GM18499 (cell line): ENCODE measurements at regions not wholly inside any gene's neighbourhood (a gene's known extent, or its start where the extent isn't known, plus 50 kb on each side); places are given as distances from the start of the nearest gene placed in this dataset.

Experiments
- ATAC-seq: cut with Tn5 transposase; IDR thresholded peaks from one replicate; pipeline ENCODE4 v1.9.1; 2021; ENCODE audit warnings: moderate number of reproducible peaks; ENCODE audit not compliant: insufficient read depth, unreplicated experiment

- no peak for ATAC-seq
Measured at GRCh38 chr9:99282406-99282805, 60.3 kb downstream of the SEC61B start.

GRCh38 chr9:99285965-99286364 lies 63.9 kb downstream of the SEC61B start:
- no peak for ATAC-seq

- ATAC-seq: no peak
Measured at GRCh38 chr9:99286536-99286935, 64.5 kb downstream of the SEC61B start.

- no peak for ATAC-seq
Measured at GRCh38 chr9:99287641-99288040, 65.6 kb downstream of the SEC61B start.

GRCh38 chr9:99288830-99289229 lies 66.7 kb downstream of the SEC61B start:
- no peak for ATAC-seq

- no peak for ATAC-seq
Measured at GRCh38 chr9:99294850-99295461, 72.9 kb downstream of the SEC61B start.

GRCh38 chr9:99296291-99296951 lies 74.3 kb downstream of the SEC61B start:
- ATAC-seq: no peak

- ATAC-seq: no peak
Measured at GRCh38 chr9:99298614-99299013, 76.5 kb downstream of the SEC61B start.

- no peak for ATAC-seq
Measured at GRCh38 chr9:99299211-99300102, 77.4 kb downstream of the SEC61B start.

- no peak for ATAC-seq
Measured at GRCh38 chr9:99300103-99300439, 78.0 kb downstream of the SEC61B start.

- ATAC-seq: no peak
Measured at GRCh38 chr9:99300603-99301002, 78.5 kb downstream of the SEC61B start.

- no peak for ATAC-seq
Measured at GRCh38 chr9:99303177-99303576, 81.1 kb downstream of the SEC61B start.

GRCh38 chr9:99305124-99305523 lies 83.0 kb downstream of the SEC61B start:
- no peak for ATAC-seq

GRCh38 chr9:99305820-99306811 lies 84.0 kb downstream of the SEC61B start:
- ATAC-seq: no peak

GRCh38 chr9:99307851-99308250 lies 85.8 kb downstream of the SEC61B start:
- no peak for ATAC-seq

GRCh38 chr9:99309141-99309939 lies 87.3 kb downstream of the SEC61B start:
- no peak for ATAC-seq

- no peak for ATAC-seq
Measured at GRCh38 chr9:99312736-99313135, 90.7 kb downstream of the SEC61B start.

GRCh38 chr9:99319048-99319447 lies 97.0 kb downstream of the SEC61B start:
- ATAC-seq: no peak

- ATAC-seq: no peak
Measured at GRCh38 chr9:99322299-99322698, 100.2 kb downstream of the SEC61B start.
